ENCODE measurements at regions not wholly inside any gene's neighbourhood (a gene's known extent, or its start where the extent isn't known, plus 50 kb on each side); places are given as distances from the start of the nearest gene placed in this dataset.

DNA sequence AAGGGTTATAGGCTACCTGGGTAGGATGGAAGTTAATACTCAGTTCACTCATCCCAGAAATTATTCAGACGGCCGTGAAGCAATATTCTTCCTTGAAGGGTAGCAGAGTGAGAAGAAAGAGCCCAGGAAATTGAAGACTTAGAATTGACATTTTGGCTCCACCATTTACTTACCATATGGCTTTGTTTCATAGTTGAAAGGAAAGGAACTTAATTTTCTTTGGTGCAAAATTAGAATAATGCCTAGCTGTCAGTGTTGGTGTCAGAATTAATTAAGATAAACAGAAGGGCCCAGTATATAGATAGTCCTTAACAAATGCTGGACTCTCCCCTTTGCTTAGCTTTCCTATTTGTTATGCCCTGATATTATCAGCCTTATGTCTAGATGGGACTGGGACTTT, 263.2 kb downstream of the KCNJ3 start:
- TF ChIP-seq FOXM1 (IDR thresholded peaks at IDR 0.05; ENCODE audit: low read depth) (no peak), TCF12 (IDR thresholded peaks at IDR 0.05) (no peak)
